OCI-LY1 (cell line): ENCODE measurements at regions not wholly inside any gene's neighbourhood (a gene's known extent, or its start where the extent isn't known, plus 50 kb on each side); places are given as distances from the start of the nearest gene placed in this dataset.

ENCODE experiments used
- H2AFZ ChIP-seq: fragments of 200-600 bp; sonication (generic), shearing (Covaris generic); 2 replicates; pipeline ENCODE4 v1.6.0; 2014; ENCODE audit warnings: antibody characterized with exemption, mild to moderate bottlenecking, low read length
- H3F3A ChIP-seq: fragments of 200-600 bp; sonication (generic), shearing (Covaris generic); 2 replicates; pipeline ENCODE4 v1.6.0; 2014; ENCODE audit warnings: mild to moderate bottlenecking, antibody characterized with exemption, low read length, moderate library complexity; ENCODE audit not compliant: insufficient read depth
- H3K27ac ChIP-seq: fragments of 200-600 bp; sonication (generic); 2 replicates; pipeline ENCODE4 v1.5.1; 2014; ENCODE audit warnings: low read length, mixed run types, mild to moderate bottlenecking, low read depth; ENCODE audit not compliant: poor library complexity, severe bottlenecking
- H3K27me3 ChIP-seq: fragments of 200-600 bp; sonication (generic); 2 replicates; pipeline ENCODE4 v1.6.0; 2014; ENCODE audit warnings: antibody characterized with exemption, mild to moderate bottlenecking, low read length, moderate library complexity; ENCODE audit not compliant: insufficient read depth
- H3K36me3 ChIP-seq: fragments of 200-600 bp; sonication (generic); 2 replicates; pipeline ENCODE4 v1.6.1; 2014; ENCODE audit warnings: mild to moderate bottlenecking, antibody characterized with exemption, low read length, moderate library complexity, mixed read lengths; ENCODE audit not compliant: insufficient read depth
- H3K4me1 ChIP-seq: fragments of 200-600 bp; sonication (generic); 2 replicates; pipeline ENCODE4 v1.5.1; 2014; ENCODE audit warnings: mild to moderate bottlenecking, low read length, moderate library complexity; ENCODE audit not compliant: insufficient read depth, severe bottlenecking
- H3K4me2 ChIP-seq: fragments of 200-600 bp; sonication (generic), shearing (Covaris generic); 2 replicates; pipeline ENCODE4 v1.6.1; 2014; ENCODE audit warnings: low read length
- H3K4me3 ChIP-seq: fragments of 200-600 bp; sonication (generic); 2 replicates; pipeline ENCODE4 v1.5.1; 2014; ENCODE audit warnings: low read length, low read depth, mild to moderate bottlenecking, mixed read lengths; ENCODE audit not compliant: poor library complexity, severe bottlenecking
- H3K79me2 ChIP-seq: fragments of 200-600 bp; shearing (Covaris generic); 2 replicates; pipeline ENCODE4 v1.6.1; 2016; ENCODE audit warnings: mixed run types, low read length, mixed read lengths; ENCODE audit not compliant: insufficient read depth
- H3K9ac ChIP-seq: fragments of 200-600 bp; sonication (generic), shearing (Covaris generic); 2 replicates; pipeline ENCODE4 v1.6.1; 2014; ENCODE audit warnings: mild to moderate bottlenecking, low read length, mixed read lengths
- H3K9me2 ChIP-seq: fragments of 200-600 bp; sonication (generic), shearing (Covaris generic); 2 replicates; pipeline ENCODE4 v1.6.1; 2014; ENCODE audit warnings: low read depth, mild to moderate bottlenecking, low read length, mixed read lengths
- H3K9me3 ChIP-seq: fragments of 200-600 bp; shearing (Covaris generic); 2 replicates; pipeline ENCODE4 v1.6.1; 2014; ENCODE audit warnings: low read length, mixed read lengths
- H4K20me1 ChIP-seq: fragments of 200-600 bp; sonication (generic), shearing (Covaris generic); 2 replicates; pipeline ENCODE4 v1.6.0; 2016; ENCODE audit warnings: mild to moderate bottlenecking, low read length; ENCODE audit not compliant: insufficient read depth
- CTCF ChIP-seq: fragments of 200-600 bp; sonication (generic), shearing (Covaris generic); IDR thresholded peaks from 2 replicates; pipeline ENCODE4 v1.5.1; 2017; ENCODE audit warnings: mild to moderate bottlenecking, antibody characterized with exemption, low read length, moderate library complexity, mixed read lengths
- EZH2 ChIP-seq: fragments of 200-600 bp; sonication (generic), shearing (Covaris generic); IDR thresholded peaks from 2 replicates; pipeline ENCODE4 v1.8.0; 2017; ENCODE audit warnings: borderline replicate concordance, mixed run types, mild to moderate bottlenecking, antibody characterized with exemption, low read length, moderate library complexity, mixed read lengths

- Histone ChIP-seq H3K27me3 (no peaks in the 10 kb centered on the region), H3K9me3 (no peaks in the 10 kb centered on the region), H3F3A (no peaks in the 10 kb centered on the region), H3K9ac (no peak overlapping the region), H3K36me3 (no peaks in the 10 kb centered on the region), H4K20me1 (no peaks in the 10 kb centered on the region), H3K4me1 (no peaks in the 10 kb centered on the region), H3K27ac (no peak overlapping the region), H3K9me2 (no peaks in the 10 kb centered on the region), H3K79me2 (no peaks in the 10 kb centered on the region), H2AFZ (no peak overlapping the region), H3K4me2 (no peak overlapping the region), H3K4me3 (no peak overlapping the region)
- TF ChIP-seq CTCF (no peak), EZH2 (no peak)
Measured at GRCh38 chr1:60581455-60582220, 500.7 kb upstream of the NFIA start.

- TF ChIP-seq EZH2 = no peak
- TF ChIP-seq CTCF = no peak
- Histone ChIP-seq H3K27ac (no peak overlapping the region), H3K4me2 (no peak overlapping the region)
Measured at GRCh38 chr1:60577029-60577428, 503.5 kb upstream of the C1orf87 start.

GRCh38 chr1:60575326-60575977 lies 501.9 kb upstream of the C1orf87 start:
- Histone ChIP-seq H3K27me3 (no peaks in the 10 kb centered on the region), H3F3A (no peaks in the 10 kb centered on the region)

More at GRCh38 chr1:60577029-60577428, 503.5 kb upstream of the C1orf87 start:
- no peaks in the 10 kb centered on the region for H3K27me3 ChIP-seq
- H3K9me3 ChIP-seq = no peaks in the 10 kb centered on the region
- no peaks in the 10 kb centered on the region for H4K20me1 ChIP-seq
- no peak overlapping the region for H3K9ac ChIP-seq
- H2AFZ ChIP-seq = no peak overlapping the region
- no peaks in the 10 kb centered on the region for H3K9me2 ChIP-seq
- H3F3A ChIP-seq = no peaks in the 10 kb centered on the region
- no peaks in the 10 kb centered on the region for H3K79me2 ChIP-seq
- H3K4me3 ChIP-seq = no peak overlapping the region
- no peaks in the 10 kb centered on the region for H3K36me3 ChIP-seq
- no peaks in the 10 kb centered on the region for H3K4me1 ChIP-seq

More at GRCh38 chr1:60575326-60575977, 501.9 kb upstream of the C1orf87 start:
- H3K79me2 ChIP-seq = no peaks in the 10 kb centered on the region
- H3K4me3 ChIP-seq = no peak overlapping the region
- H3K9ac ChIP-seq = no peak overlapping the region
- H3K9me2 ChIP-seq = no peaks in the 10 kb centered on the region
- H3K27ac ChIP-seq = no peak overlapping the region
- no peaks in the 10 kb centered on the region for H3K9me3 ChIP-seq
- no peaks in the 10 kb centered on the region for H4K20me1 ChIP-seq
- H2AFZ ChIP-seq = no peak overlapping the region
- no peaks in the 10 kb centered on the region for H3K36me3 ChIP-seq
- no peaks in the 10 kb centered on the region for H3K4me1 ChIP-seq
- no peak overlapping the region for H3K4me2 ChIP-seq
- TF ChIP-seq EZH2 (no peak), CTCF (no peak)
